ENCODE measurements at regions not wholly inside any gene's neighbourhood (a gene's known extent, or its start where the extent isn't known, plus 50 kb on each side); places are given as distances from the start of the nearest gene placed in this dataset.

DNA sequence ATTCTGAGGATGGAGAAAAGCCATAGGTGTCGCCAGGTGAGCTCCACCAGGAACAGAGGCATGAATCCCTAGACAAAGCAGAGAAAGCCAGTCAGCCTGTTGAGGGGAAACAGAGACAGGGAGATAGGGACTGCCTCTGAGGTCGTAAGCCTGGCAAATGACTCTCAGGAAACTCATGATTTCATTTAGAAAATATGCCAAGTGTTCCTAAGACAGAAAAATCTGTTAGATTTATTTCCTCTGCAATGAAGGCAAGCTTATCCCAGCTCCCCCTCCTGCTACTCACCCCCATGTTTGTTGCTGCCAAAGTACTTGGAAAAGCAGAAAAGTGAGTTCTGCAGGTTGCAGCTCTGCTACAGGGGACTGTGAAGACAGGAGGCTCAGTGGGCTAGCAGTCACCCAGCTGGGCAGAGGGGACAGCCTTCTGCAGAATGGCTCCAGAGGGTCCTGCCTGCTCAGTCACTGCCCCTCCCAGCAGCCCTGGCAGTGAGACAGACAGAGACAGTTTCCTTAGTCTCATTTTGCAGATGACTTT is 184.3 kb downstream of the ADRA2A start:
- CTCF ChIA-PET, result no interaction called here
- POLR2A ChIA-PET, result no interaction called here
- DNase-seq (ENCODE audit: low read depth, low spot score), result no peak
- TF ChIP-seq, protein P1, sequence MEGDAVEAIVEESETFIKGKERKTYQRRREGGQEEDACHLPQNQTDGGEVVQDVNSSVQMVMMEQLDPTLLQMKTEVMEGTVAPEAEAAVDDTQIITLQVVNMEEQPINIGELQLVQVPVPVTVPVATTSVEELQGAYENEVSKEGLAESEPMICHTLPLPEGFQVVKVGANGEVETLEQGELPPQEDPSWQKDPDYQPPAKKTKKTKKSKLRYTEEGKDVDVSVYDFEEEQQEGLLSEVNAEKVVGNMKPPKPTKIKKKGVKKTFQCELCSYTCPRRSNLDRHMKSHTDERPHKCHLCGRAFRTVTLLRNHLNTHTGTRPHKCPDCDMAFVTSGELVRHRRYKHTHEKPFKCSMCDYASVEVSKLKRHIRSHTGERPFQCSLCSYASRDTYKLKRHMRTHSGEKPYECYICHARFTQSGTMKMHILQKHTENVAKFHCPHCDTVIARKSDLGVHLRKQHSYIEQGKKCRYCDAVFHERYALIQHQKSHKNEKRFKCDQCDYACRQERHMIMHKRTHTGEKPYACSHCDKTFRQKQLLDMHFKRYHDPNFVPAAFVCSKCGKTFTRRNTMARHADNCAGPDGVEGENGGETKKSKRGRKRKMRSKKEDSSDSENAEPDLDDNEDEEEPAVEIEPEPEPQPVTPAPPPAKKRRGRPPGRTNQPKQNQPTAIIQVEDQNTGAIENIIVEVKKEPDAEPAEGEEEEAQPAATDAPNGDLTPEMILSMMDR (IDR thresholded peaks at IDR 0.05; ENCODE audit: insufficient read depth, low read length, missing control alignments), result no peak
- H3K4me3 ChIP-seq (ENCODE audit: low read depth, low read length), result no peak overlapping the region

DNA sequence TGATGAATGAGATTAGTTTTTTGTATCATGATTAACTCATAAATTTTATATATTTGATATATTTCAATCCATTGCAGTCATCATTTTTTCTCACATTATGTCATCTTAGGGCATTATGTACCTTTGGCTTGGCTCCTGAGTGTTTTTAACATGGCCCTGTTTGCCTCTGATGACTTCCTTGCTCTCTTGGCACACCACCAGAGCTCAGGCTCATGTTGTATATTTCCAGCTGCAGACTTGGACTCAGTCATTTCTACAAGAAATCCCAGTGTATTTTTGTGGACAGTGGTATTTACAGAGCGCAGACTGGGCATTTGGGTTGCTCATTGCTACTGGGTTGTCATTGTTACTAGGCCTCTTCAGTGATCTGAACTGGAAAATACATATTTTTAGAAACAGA is 188.5 kb downstream of the ADRA2A start:
- H3K4me3 ChIP-seq (ENCODE audit: low read depth, low read length), result no peak overlapping the region
- POLR2A ChIA-PET, result no interaction called here
- TF ChIP-seq, protein P1 (IDR thresholded peaks at IDR 0.05; ENCODE audit: insufficient read depth, low read length, missing control alignments), result no peak
- DNase-seq (ENCODE audit: low read depth, low spot score), result no peak
- CTCF ChIA-PET, result no interaction called here

DNA sequence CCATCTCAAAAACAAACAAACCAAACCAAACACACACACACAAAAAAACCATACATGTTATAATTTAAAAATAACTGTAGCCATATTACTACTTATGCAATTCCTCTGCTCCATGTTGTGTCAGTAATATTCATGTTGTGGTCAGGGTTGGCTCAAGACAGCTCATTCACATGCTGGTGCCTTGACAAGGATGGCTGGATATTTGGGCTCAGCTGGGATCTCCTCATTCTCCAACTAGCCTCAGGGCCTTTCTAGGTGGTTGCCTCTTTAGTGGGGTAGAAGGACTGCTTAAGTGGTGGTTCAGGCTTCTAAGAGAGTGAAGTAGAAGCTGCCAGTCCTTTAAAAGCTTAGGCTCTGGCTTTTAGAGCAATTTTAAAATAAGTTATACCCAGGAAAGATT is 189.3 kb downstream of the ADRA2A start:
- TF ChIP-seq, protein P1 (IDR thresholded peaks at IDR 0.05; ENCODE audit: insufficient read depth, low read length, missing control alignments), result no peak
- H3K4me3 ChIP-seq (ENCODE audit: low read depth, low read length), result no peak overlapping the region
- ChIA-PET CTCF (no interaction called here), POLR2A (no interaction called here)
- DNase-seq (ENCODE audit: low read depth, low spot score), result no peak

DNA sequence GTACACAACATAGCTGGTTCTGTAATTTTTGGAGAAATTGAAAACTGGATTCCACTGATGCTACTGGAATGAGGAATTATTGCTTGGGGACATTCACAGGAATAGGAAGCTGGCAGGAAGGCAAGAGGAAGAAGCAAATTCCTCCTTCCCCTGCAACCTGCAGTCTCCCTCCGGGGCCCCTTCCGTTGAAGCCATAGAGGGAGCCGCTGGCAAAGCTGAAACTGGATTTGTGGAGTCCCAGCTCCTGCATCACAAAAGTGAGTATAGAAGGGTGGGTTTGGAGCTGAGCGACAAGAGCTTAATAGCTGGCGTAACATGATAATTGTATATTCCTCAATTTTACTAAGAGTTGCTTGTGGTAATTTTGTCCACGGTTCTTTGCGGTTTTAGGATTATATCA is 190.8 kb downstream of the ADRA2A start:
- no peak for DNase-seq (ENCODE audit: low read depth, low spot score)
- POLR2A ChIA-PET, result no interaction called here
- no peak overlapping the region for H3K4me3 ChIP-seq (ENCODE audit: low read depth, low read length)
- CTCF ChIA-PET, result no interaction called here
- TF ChIP-seq, protein P1 (IDR thresholded peaks at IDR 0.05; ENCODE audit: insufficient read depth, low read length, missing control alignments), result no peak

DNA sequence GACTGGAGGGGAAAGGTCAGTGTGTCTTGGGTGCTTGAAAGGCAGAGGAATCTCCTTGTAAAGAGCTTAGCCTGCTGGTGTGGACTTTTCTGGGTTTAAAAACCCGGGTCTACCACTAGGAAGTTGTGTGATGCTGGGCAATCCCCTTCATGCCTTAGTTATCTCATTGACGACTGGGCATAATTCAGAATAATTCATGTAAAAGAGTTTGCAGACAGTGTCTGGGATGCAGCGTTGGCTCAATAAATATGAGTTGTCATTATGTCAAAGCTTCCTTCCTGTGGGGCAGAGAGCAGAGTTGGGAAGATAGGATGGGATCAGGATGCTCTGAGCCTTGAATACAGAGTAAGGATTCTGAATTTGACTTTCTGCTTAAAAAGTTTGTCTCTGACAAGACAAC is 196.4 kb downstream of the ADRA2A start:
- POLR2A ChIA-PET, result no interaction called here

DNA sequence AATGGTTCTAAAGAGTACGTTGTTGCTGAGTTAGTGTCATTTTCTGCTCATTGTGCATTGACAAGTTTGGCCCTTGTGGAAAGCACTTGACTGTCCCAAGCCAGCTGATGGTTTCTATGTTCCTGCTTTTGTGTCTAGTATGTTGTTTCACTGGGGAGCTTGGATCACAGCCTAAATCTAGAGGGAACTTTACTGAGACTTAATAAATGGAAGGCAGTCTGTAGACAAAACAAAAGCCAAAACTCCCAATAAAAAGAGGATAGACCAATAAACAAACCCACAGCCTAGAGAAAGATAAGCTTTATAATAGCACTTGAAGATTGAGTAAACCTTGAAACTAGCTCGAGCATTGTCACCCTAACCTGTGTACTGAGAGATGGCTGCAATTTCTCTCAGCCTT is 196.8 kb downstream of the ADRA2A start:
- CTCF ChIA-PET, result no interaction called here

More for the DNA sequence above, 196.4 kb downstream of the ADRA2A start:
- CTCF ChIA-PET, result no interaction called here
- TF ChIP-seq, protein P1 (IDR thresholded peaks at IDR 0.05; ENCODE audit: insufficient read depth, low read length, missing control alignments), result no peak
- DNase-seq (ENCODE audit: low read depth, low spot score), result no peak
- H3K4me3 ChIP-seq (ENCODE audit: low read depth, low read length), result no peak overlapping the region

More for the DNA sequence above, 196.8 kb downstream of the ADRA2A start:
- DNase-seq (ENCODE audit: low read depth, low spot score), result no peak
- POLR2A ChIA-PET, result no interaction called here
- TF ChIP-seq, protein P1 (IDR thresholded peaks at IDR 0.05; ENCODE audit: insufficient read depth, low read length, missing control alignments), result no peak
- H3K4me3 ChIP-seq (ENCODE audit: low read depth, low read length), result no peak overlapping the region

All from AG04449 (cell line).